Lung (tissue), 11 donors: ENCODE measurements at regions not wholly inside any gene's neighbourhood (a gene's known extent, or its start where the extent isn't known, plus 50 kb on each side); places are given as distances from the start of the nearest gene placed in this dataset.

Experiments
- ATAC-seq: fragments of 200-7000 bp; cut with Tn5 transposase; one replicate; pipeline ENCODE4 v1.9.1; 2020; ENCODE audit warnings: moderate number of reproducible peaks; ENCODE audit not compliant: insufficient read depth, low FRiP score
- DNase-seq, 3 donors: peaks; one replicate each; pipeline ENCODE4 v3.0.0-alpha.2; 2013 to 2017
- H3K27ac ChIP-seq, 2 donors: one replicate each; pipeline ENCODE4 v1.5.1; 2013; ENCODE audit warnings: mild to moderate bottlenecking in 2 of 2, moderate library complexity in 2 of 2, control low read depth in 1 of 2, inconsistent platforms in 1 of 2, low read depth in 1 of 2, low read length in 1 of 2
- H3K27me3 ChIP-seq, 3 donors: one replicate each; pipeline ENCODE4 v1.5.1; 2013; ENCODE audit warnings: low read length in 2 of 3; ENCODE audit not compliant: control insufficient read depth in 3 of 3, insufficient read depth in 3 of 3
- H3K36me3 ChIP-seq, 4 donors: one replicate each; pipeline ENCODE4 v1.5.1; 2013; ENCODE audit warnings: low read length in 4 of 4, mild to moderate bottlenecking in 1 of 4, moderate library complexity in 1 of 4; ENCODE audit not compliant: control insufficient read depth in 4 of 4, insufficient read depth in 4 of 4
- H3K4me1 ChIP-seq, 5 donors: one replicate each; pipeline ENCODE4 v1.5.1; 2013; ENCODE audit warnings: low read length in 5 of 5, mild to moderate bottlenecking in 2 of 5, moderate library complexity in 1 of 5; ENCODE audit not compliant: control insufficient read depth in 5 of 5, insufficient read depth in 5 of 5
- H3K4me3 ChIP-seq: one replicate; pipeline ENCODE4 v1.5.1; 2013; ENCODE audit warnings: mild to moderate bottlenecking, control low read depth, moderate library complexity
- H3K9ac ChIP-seq, 2 donors: one replicate each; pipeline ENCODE4 v1.5.1; 2013; ENCODE audit warnings: low read length in 2 of 2, control low read depth in 1 of 2; ENCODE audit not compliant: insufficient read depth in 1 of 2
- H3K9me3 ChIP-seq, 4 donors: one replicate each; pipeline ENCODE4 v1.5.1; 2013; ENCODE audit warnings: low read length in 3 of 4, mild to moderate bottlenecking in 1 of 4, moderate library complexity in 1 of 4; ENCODE audit not compliant: control insufficient read depth in 4 of 4, insufficient read depth in 3 of 4
- CTCF ChIP-seq: IDR thresholded peaks from 2 replicates; pipeline ENCODE4 v1.5.1; 2012; ENCODE audit warnings: mild to moderate bottlenecking; ENCODE audit errors: control extremely low read depth, extremely low read depth
- WGBS, 2 donors: extraction: QIAGEN DNeasy Blood & Tissue Kit; methylation state at CpG; one replicate each; pipeline ENCODE4 v1.1.7; 2013; 5-methylcytosine and 5-hydroxymethylcytosine counted together
- donor health status: control.
- donor health status: control.
- donor health status: Bipolar disorder and iron deficiency.
- donor health status: healthy.
- donor health status: DM: yes; HTN: yes; CAD: no.

GRCh38 chr5:74480201-74480600, 160.3 kb downstream of the ENC1 start:
- Histone ChIP-seq H3K9ac (no peak overlapping the region), H3K27ac (no peak overlapping the region), H3K4me3 (no peak overlapping the region), H3K4me1 (peaks cover 0 to 6% (median 0%) of the 10 kb centered on the region in 5 donors), H3K9me3 (no peaks in the 10 kb centered on the region), H3K27me3 (no peaks in the 10 kb centered on the region), H3K36me3 (no peaks in the 10 kb centered on the region)
- DNase-seq (peak; percentile 32 to 69 (median 60)), ATAC-seq (no peak)
- TF ChIP-seq CTCF = no peak
- WGBS, 2 donors = 76 to 83% methylated on average over 6 of the region's 6 CpGs

- WGBS, 2 donors = 74 to 75% methylated on average over 5 of the region's 5 CpGs
- Histone ChIP-seq H3K27me3 (no peaks in the 10 kb centered on the region), H3K9me3 (no peaks in the 10 kb centered on the region), H3K27ac (no peak overlapping the region), H3K9ac (no peak overlapping the region), H3K36me3 (no peaks in the 10 kb centered on the region), H3K4me3 (no peak overlapping the region), H3K4me1 (peaks cover 0 to 6% (median 0%) of the 10 kb centered on the region in 5 donors)
- no peak for TF ChIP-seq CTCF
- DNase-seq (no peak), ATAC-seq (no peak)
These were observed 162.2 kb downstream of the ENC1 start for GRCh38 chr5:74478328-74478727.

- Histone ChIP-seq H3K4me1 (peaks cover 0 to 6% (median 0%) of the 10 kb centered on the region in 5 donors), H3K9me3 (no peaks in the 10 kb centered on the region), H3K9ac (no peak overlapping the region), H3K27me3 (no peaks in the 10 kb centered on the region), H3K4me3 (no peak overlapping the region), H3K36me3 (no peaks in the 10 kb centered on the region), H3K27ac (no peak overlapping the region)
- DNase-seq = no peak
- ATAC-seq = no peak
- no peak for TF ChIP-seq CTCF
- WGBS, 2 donors = 93 to 96% methylated on average over 12 of the region's 12 CpGs
These were observed 162.8 kb downstream of the ENC1 start for GRCh38 chr5:74477761-74478160.

GRCh38 chr5:74476819-74477453, 163.6 kb downstream of the ENC1 start:
- H3K4me3 ChIP-seq = no peak overlapping the region
- H3K9me3 ChIP-seq = no peaks in the 10 kb centered on the region
- no peak overlapping the region for H3K9ac ChIP-seq
- ATAC-seq (no peak), DNase-seq (no peak)
- no peak overlapping the region for H3K27ac ChIP-seq
- no peak for TF ChIP-seq CTCF
- H3K36me3 ChIP-seq = no peaks in the 10 kb centered on the region
- H3K4me1 ChIP-seq = peaks cover 0 to 6% (median 0%) of the 10 kb centered on the region in 5 donors
- no peaks in the 10 kb centered on the region for H3K27me3 ChIP-seq
- WGBS, 2 donors = 73 to 90% methylated on average over 7 of the region's 7 CpGs
